Middle frontal gyrus (tissue), 1 donor: ENCODE measurements at regions not wholly inside any gene's neighbourhood (a gene's known extent, or its start where the extent isn't known, plus 50 kb on each side); places are given as distances from the start of the nearest gene placed in this dataset.
"Not testable (repeated sequence)": the region's sequence is repeated elsewhere in the genome, so short reads cannot be mapped to it uniquely, and the experiment has no call there.

Experiments used
- DNase-seq: peaks from one replicate; pipeline ENCODE4 v3.0.0-alpha.2; 2015; ENCODE audit warnings: low spot score; ENCODE audit errors: extremely low spot score

- no peak for DNase-seq
These were observed 641.9 kb downstream of the ZEB2 start for GRCh38 chr2:143877876-143878530.

- DNase-seq, result no peak
These were observed 642.9 kb downstream of the ZEB2 start for GRCh38 chr2:143877056-143877455.

DNA sequence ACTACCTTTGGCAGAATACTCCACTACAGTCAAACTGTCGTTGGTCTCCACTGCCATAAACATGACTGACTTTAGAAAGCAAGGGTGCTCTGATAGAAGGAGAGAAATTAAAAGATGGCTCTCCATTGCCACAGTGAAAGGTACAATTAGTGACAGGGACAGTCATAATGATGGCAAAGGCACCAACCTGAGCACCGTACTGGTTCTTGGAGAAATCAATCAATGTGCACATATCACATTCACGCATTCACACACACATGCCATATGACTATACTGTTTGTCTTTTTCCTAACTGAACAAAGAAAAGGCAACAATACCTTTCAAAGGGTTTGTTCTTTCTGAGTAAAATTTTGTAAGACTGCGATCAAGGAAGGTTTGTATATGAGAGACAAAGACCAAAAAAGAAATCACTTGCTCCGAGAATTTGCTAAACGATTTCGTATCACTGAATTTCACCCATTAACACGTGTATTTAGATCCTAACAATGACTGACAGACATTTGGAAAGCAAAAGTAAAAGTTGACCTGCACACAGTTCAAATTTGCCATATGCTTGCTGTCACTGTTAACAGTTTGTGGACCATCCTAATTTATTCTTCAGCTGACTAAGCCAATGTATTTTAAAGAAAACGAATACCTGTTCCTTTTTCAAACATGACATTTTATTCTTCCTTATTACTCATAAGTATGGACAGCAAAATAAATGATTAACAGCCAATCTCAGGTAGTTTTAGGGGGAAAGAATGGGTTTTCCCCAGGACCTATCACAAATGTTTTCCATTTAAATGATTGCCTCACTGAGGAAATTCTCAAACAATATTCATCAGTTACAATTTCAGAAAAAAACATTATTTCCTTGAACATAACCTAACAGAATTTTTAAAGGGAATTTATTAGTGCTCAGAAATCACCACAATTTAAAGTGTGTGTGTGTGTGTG, 644.4 kb downstream of the ZEB2 start:
- DNase-seq, result no peak

- no peak for DNase-seq
These were observed 646.0 kb downstream of the ZEB2 start for GRCh38 chr2:143873886-143874285.

- DNase-seq, result no peak
These were observed 649.2 kb downstream of the ZEB2 start for GRCh38 chr2:143870696-143871095.

- DNase-seq, result no peak
These were observed 662.9 kb downstream of the ZEB2 start for GRCh38 chr2:143856978-143857377.

GRCh38 chr2:143852759-143853158, 667.2 kb downstream of the ZEB2 start:
- no peak for DNase-seq

DNA sequence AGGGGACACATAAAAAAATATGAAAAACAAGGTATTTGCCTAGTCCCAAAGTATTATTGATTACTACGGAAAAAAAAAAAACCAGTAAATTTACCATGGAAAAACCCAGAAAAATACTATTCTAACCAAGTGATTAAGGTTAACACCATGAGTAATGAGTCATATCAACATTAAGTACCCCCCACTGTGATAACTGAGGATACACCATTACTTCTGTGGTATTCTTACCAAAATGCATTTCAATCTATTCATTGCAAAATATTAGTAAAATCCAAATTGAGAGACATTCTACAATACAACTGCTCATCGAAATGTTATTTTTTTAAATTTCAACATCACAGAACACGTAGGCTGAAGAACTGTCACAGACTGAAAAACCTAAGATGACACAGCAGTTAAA, 669.8 kb downstream of the ZEB2 start:
- DNase-seq, result no peak

DNA sequence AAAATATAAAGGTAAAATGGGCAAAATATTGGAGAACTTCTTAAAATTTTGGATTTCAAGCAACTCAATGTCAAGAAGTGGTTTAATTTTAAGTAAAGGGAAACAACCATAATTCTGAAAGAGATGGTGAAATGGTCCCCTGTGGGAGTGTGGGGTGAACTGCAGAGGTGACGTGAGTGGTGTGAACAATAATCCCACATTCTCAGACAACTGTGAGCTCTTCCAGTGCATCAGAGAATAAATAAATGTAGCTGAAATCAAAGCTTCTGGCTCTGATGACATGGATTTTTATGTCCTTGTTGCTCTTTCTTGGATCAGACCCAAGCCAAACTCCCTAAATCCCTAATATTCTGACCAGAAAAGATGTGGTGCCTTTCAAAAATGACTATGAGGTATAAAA, 672.7 kb downstream of the ZEB2 start:
- DNase-seq, result no peak

GRCh38 chr2:143844986-143845385, 674.9 kb downstream of the ZEB2 start:
- DNase-seq, result no peak

DNA sequence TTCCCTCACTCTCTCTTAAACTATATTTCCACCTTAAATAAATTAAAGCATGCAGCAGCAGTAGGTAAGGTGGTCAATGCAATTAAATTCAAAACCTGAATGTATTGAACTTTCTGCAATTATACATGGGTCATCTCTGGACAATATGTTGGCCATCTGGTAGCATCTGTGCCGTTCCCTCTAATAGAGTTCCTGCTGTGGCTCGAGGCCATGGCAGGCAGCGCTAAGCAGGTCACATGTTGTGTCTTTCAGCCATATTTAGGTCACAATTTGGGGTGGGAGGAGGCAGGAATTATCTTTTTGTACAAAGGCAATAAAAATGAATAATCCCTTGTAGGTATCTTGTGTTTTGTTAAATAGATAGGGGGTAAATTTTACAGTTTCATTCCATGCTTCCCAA, 676.2 kb downstream of the ZEB2 start:
- no peak for DNase-seq

GRCh38 chr2:143842836-143843235, 677.1 kb downstream of the ZEB2 start:
- DNase-seq, result no peak

- no peak for DNase-seq
These were observed 678.0 kb downstream of the ZEB2 start for GRCh38 chr2:143841935-143842334.

DNA sequence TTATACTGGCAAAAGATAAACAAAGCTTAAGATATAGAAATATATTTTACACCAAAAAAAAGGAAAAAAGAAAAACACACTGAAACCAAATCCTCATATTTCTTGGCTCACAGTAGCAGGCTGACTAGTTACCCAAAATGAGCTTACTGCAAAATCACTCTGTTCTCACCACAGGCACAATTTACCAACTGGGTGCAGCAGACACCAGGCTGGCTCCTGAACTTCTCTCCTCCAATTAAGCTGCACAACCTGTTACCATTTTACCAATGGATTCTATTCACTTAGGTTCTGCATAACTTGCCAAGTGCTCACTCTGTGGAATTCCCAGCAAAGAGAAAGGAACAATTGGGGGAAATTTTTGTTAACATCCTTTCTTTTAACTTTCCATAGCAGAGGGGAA, 679.3 kb downstream of the ZEB2 start:
- no peak for DNase-seq

DNA sequence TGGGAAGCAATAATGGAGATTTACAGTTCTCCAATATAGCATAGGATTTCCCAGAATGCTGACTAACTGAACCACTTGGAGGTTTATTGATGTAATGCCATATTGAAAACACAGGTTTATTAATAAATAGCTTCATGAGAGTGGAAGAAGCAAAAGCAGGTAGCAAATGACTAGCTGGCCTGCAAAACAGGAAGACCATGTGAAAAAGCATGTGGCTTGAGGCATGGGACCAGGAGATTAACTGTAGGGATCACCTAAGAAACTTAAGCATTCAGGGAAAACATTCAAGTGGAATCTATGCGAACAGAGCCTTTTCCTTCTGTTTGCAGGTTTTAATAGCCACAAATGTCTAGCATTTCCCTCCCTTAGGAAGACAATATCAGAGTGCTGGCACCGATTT, 679.7 kb downstream of the ZEB2 start:
- no peak for DNase-seq

DNA sequence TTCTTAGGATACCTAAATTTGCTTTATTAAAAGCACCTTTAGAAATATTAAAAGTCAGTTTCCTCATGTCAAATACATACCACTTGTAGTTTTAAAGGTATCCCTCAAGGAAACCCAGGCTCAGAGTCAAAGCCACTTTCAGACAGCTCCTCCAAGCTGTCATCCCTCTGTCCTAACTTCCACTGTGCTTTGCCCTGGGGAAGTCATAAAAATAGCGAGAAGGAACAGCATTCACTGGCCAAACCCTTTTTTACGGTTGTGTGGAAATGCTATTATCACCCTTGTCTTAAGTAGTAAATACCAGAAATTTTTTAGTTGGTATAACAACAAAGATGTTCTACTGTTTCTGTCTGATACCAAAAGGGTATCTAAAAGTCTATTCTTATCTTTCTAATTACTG, 680.5 kb downstream of the ZEB2 start:
- no peak for DNase-seq

DNA sequence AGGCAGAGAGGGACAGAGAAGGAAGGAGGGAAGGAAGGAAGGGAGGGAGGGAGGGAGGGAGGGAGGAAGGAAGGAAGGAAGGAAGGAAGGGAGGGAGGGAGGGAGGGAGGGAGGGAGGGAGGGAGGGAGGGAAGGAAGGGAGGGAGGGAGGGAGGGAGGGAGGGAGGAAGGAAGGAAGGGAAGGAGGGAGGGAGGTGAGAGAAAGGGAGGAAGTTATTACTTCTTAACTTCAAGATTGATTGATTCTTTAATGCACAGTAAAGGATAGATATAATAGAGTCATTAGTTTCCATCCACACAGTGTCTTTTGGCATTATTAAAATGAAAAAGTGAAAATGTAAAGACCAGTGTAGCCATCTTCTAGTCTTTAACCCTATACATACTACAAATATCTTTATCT, 682.9 kb downstream of the ZEB2 start:
- not testable (repeated sequence) for DNase-seq

GRCh38 chr2:143835481-143835880, 684.4 kb downstream of the ZEB2 start:
- no peak for DNase-seq

DNA sequence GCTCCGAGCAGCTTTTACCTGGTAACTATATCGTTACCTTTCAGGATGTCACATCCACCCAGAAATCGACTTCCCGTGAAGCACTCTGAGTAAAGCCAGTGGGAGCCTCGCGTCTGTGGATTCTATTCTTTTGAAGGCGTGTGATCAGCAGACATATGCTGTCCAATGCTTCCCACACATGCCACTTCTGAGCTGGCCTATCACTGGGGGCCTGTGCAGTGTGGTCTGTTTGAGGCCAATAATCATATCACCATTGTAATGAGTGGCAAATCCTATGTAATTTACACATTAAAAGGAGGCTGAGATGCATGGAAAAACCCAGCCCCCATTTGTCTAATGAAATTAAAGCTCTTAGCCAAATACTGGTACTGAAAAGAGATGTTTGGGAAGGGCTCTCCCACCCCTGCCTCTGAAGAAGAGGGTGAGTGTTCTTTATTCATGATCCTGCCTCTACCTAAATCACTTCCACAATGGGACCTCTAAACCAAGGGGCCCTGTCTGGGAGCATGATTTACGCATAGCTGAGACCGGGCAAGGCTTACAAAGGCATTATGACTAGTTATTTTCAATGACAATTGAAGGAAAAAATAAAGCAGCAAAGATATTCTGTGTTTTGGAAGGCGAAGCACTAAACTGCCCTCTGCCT, 686.8 kb downstream of the ZEB2 start:
- no peak for DNase-seq

GRCh38 chr2:143830476-143830875, 689.4 kb downstream of the ZEB2 start:
- no peak for DNase-seq

- no peak for DNase-seq
These were observed 691.0 kb downstream of the ZEB2 start for GRCh38 chr2:143828763-143829537.

DNA sequence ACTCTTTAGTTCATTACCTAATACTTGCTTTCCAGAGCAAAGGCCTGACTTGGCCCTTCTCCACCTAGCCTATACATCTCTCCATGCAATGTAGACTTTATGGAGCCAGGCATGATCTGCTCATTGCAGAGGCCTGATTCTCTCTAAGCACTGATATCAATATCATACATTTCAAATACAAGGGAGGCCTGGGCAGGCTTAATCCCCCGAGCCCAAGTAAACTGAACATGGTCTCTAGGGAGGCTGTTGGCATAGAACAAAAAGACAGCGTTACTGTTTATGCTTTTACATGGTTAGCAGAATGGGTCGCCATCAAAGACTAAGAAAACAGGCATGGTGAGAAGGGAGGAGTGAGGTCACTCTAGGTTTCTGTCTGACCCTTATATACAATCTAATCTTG, 695.1 kb downstream of the ZEB2 start:
- DNase-seq, result no peak
